OCI-LY1 (cell line): ENCODE measurements at regions not wholly inside any gene's neighbourhood (a gene's known extent, or its start where the extent isn't known, plus 50 kb on each side); places are given as distances from the start of the nearest gene placed in this dataset.

Source experiments
- H2AFZ ChIP-seq: fragments of 200-600 bp; sonication (generic), shearing (Covaris generic); 2 replicates; pipeline ENCODE4 v1.6.0; 2014; ENCODE audit warnings: antibody characterized with exemption, mild to moderate bottlenecking, low read length
- H3F3A ChIP-seq: fragments of 200-600 bp; sonication (generic), shearing (Covaris generic); 2 replicates; pipeline ENCODE4 v1.6.0; 2014; ENCODE audit warnings: mild to moderate bottlenecking, antibody characterized with exemption, low read length, moderate library complexity; ENCODE audit not compliant: insufficient read depth
- H3K27ac ChIP-seq: fragments of 200-600 bp; sonication (generic); 2 replicates; pipeline ENCODE4 v1.5.1; 2014; ENCODE audit warnings: low read length, mixed run types, mild to moderate bottlenecking, low read depth; ENCODE audit not compliant: poor library complexity, severe bottlenecking
- H3K27me3 ChIP-seq: fragments of 200-600 bp; sonication (generic); 2 replicates; pipeline ENCODE4 v1.6.0; 2014; ENCODE audit warnings: antibody characterized with exemption, mild to moderate bottlenecking, low read length, moderate library complexity; ENCODE audit not compliant: insufficient read depth
- H3K36me3 ChIP-seq: fragments of 200-600 bp; sonication (generic); 2 replicates; pipeline ENCODE4 v1.6.1; 2014; ENCODE audit warnings: mild to moderate bottlenecking, antibody characterized with exemption, low read length, moderate library complexity, mixed read lengths; ENCODE audit not compliant: insufficient read depth
- H3K4me1 ChIP-seq: fragments of 200-600 bp; sonication (generic); 2 replicates; pipeline ENCODE4 v1.5.1; 2014; ENCODE audit warnings: mild to moderate bottlenecking, low read length, moderate library complexity; ENCODE audit not compliant: insufficient read depth, severe bottlenecking
- H3K4me2 ChIP-seq: fragments of 200-600 bp; sonication (generic), shearing (Covaris generic); 2 replicates; pipeline ENCODE4 v1.6.1; 2014; ENCODE audit warnings: low read length
- H3K4me3 ChIP-seq: fragments of 200-600 bp; sonication (generic); 2 replicates; pipeline ENCODE4 v1.5.1; 2014; ENCODE audit warnings: low read length, low read depth, mild to moderate bottlenecking, mixed read lengths; ENCODE audit not compliant: poor library complexity, severe bottlenecking
- H3K79me2 ChIP-seq: fragments of 200-600 bp; shearing (Covaris generic); 2 replicates; pipeline ENCODE4 v1.6.1; 2016; ENCODE audit warnings: mixed run types, low read length, mixed read lengths; ENCODE audit not compliant: insufficient read depth
- H3K9ac ChIP-seq: fragments of 200-600 bp; sonication (generic), shearing (Covaris generic); 2 replicates; pipeline ENCODE4 v1.6.1; 2014; ENCODE audit warnings: mild to moderate bottlenecking, low read length, mixed read lengths
- H3K9me2 ChIP-seq: fragments of 200-600 bp; sonication (generic), shearing (Covaris generic); 2 replicates; pipeline ENCODE4 v1.6.1; 2014; ENCODE audit warnings: low read depth, mild to moderate bottlenecking, low read length, mixed read lengths
- H3K9me3 ChIP-seq: fragments of 200-600 bp; shearing (Covaris generic); 2 replicates; pipeline ENCODE4 v1.6.1; 2014; ENCODE audit warnings: low read length, mixed read lengths
- H4K20me1 ChIP-seq: fragments of 200-600 bp; sonication (generic), shearing (Covaris generic); 2 replicates; pipeline ENCODE4 v1.6.0; 2016; ENCODE audit warnings: mild to moderate bottlenecking, low read length; ENCODE audit not compliant: insufficient read depth
- CTCF ChIP-seq: fragments of 200-600 bp; sonication (generic), shearing (Covaris generic); IDR thresholded peaks from 2 replicates; pipeline ENCODE4 v1.5.1; 2017; ENCODE audit warnings: mild to moderate bottlenecking, antibody characterized with exemption, low read length, moderate library complexity, mixed read lengths
- EZH2 ChIP-seq: fragments of 200-600 bp; sonication (generic), shearing (Covaris generic); IDR thresholded peaks from 2 replicates; pipeline ENCODE4 v1.8.0; 2017; ENCODE audit warnings: borderline replicate concordance, mixed run types, mild to moderate bottlenecking, antibody characterized with exemption, low read length, moderate library complexity, mixed read lengths

GRCh38 chr13:33639626-33640080 lies 178.3 kb upstream of the RFC3 start:
- H3K27me3 ChIP-seq = no peaks in the 10 kb centered on the region
- no peaks in the 10 kb centered on the region for H3F3A ChIP-seq
- no peak overlapping the region for H2AFZ ChIP-seq

GRCh38 chr13:33640832-33641231 lies 177.1 kb upstream of the RFC3 start:
- Histone ChIP-seq H3K79me2 (no peaks in the 10 kb centered on the region), H3K4me3 (no peak overlapping the region), H3K9me3 (no peaks in the 10 kb centered on the region), H3K27ac (no peak overlapping the region), H2AFZ (no peak overlapping the region), H3K9ac (no peak overlapping the region), H4K20me1 (no peaks in the 10 kb centered on the region), H3K9me2 (no peaks in the 10 kb centered on the region), H3K27me3 (no peaks in the 10 kb centered on the region), H3K4me2 (no peak overlapping the region), H3F3A (no peaks in the 10 kb centered on the region), H3K4me1 (peaks cover 70% of the 10 kb centered on the region), H3K36me3 (no peaks in the 10 kb centered on the region)
- TF ChIP-seq CTCF (no peak), EZH2 (no peak)

More at GRCh38 chr13:33639626-33640080, 178.3 kb upstream of the RFC3 start:
- Histone ChIP-seq H3K27ac (peak overlapping the region; percentile 66), H3K79me2 (no peaks in the 10 kb centered on the region), H3K36me3 (no peaks in the 10 kb centered on the region), H3K4me2 (no peak overlapping the region; the same call in 1 of the 2 replicates), H3K4me3 (no peak overlapping the region), H3K9ac (no peak overlapping the region), H3K9me2 (no peaks in the 10 kb centered on the region), H3K4me1 (peaks cover 65% of the 10 kb centered on the region), H4K20me1 (no peaks in the 10 kb centered on the region), H3K9me3 (no peaks in the 10 kb centered on the region)
- no peak for TF ChIP-seq CTCF
- TF ChIP-seq EZH2 = no peak

DNA sequence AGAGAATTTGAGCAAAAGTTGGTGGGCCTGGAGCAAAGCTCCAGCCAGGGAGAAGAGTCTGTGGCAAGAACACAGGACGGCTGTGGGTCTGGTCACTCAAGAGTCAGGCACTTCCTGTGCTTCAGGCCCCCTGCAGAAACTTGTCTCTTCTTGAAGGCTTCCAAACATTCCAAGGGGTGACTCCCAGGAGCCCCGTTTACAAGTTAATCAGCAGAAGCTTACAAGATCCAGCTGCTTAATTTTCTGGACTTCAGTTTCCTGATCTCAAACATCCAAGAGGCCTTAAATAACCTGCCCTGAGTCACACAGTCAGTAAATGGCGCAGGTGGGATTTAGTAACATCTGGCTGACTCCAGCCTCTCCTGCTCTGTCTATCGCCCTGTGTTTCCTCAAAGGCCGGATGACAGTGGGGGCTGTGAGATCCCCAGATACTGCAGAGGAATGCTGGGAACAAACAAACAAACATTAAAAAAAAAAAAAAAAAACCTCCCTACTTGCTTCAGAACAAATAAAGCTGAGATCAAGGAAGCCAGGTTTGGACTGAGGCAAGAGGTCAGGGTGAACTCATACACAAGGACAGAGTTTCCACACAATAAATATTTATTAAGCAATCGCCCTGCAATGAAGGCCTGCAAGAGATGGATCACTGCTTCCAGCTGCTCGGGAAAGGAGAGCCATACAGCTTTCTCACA lies 175.4 kb upstream of the RFC3 start:
- no peaks in the 10 kb centered on the region for H3K9me2 ChIP-seq
- H3F3A ChIP-seq = no peaks in the 10 kb centered on the region
- no peaks in the 10 kb centered on the region for H3K9me3 ChIP-seq
- H4K20me1 ChIP-seq = no peaks in the 10 kb centered on the region
- H3K27ac ChIP-seq = no peak overlapping the region
- H2AFZ ChIP-seq = no peak overlapping the region
- peaks cover 55% of the 10 kb centered on the region for H3K4me1 ChIP-seq
- TF ChIP-seq CTCF = no peak
- TF ChIP-seq EZH2 = no peak
- H3K27me3 ChIP-seq = no peaks in the 10 kb centered on the region
- H3K9ac ChIP-seq = no peak overlapping the region
- H3K79me2 ChIP-seq = no peaks in the 10 kb centered on the region
- H3K4me3 ChIP-seq = no peak overlapping the region
- H3K36me3 ChIP-seq = no peaks in the 10 kb centered on the region
- H3K4me2 ChIP-seq = no peak overlapping the region
